ENCODE measurements at regions not wholly inside any gene's neighbourhood (a gene's known extent, or its start where the extent isn't known, plus 50 kb on each side); places are given as distances from the start of the nearest gene placed in this dataset.

- no peak overlapping the region for H2AFZ ChIP-seq (ENCODE audit: low read depth)
- H3K27me3 ChIP-seq (ENCODE audit: insufficient read depth, low read depth) = no peaks in the 10 kb centered on the region
- H3K4me2 ChIP-seq = no peak overlapping the region
- no peaks in the 10 kb centered on the region for H3K36me3 ChIP-seq (ENCODE audit: insufficient read depth)
- H3K4me3 ChIP-seq (IDR thresholded peaks at IDR 0.05; ENCODE audit: insufficient read depth, low read depth, low read length) = no peak overlapping the region
- no peaks in the 10 kb centered on the region for H3K4me1 ChIP-seq (ENCODE audit: low read depth, poor library complexity, severe bottlenecking)
- H3K9ac ChIP-seq = no peak overlapping the region
- H3K79me2 ChIP-seq (ENCODE audit: insufficient read depth, low read depth) = no peaks in the 10 kb centered on the region
- no peak overlapping the region for H3K27ac ChIP-seq
- no peak for TF ChIP-seq CTCF (conservative IDR thresholded peaks at IDR 0.05; ENCODE audit: low read depth, low read length)
- H4K20me1 ChIP-seq (ENCODE audit: insufficient read depth) = no peaks in the 10 kb centered on the region
These were observed 306.7 kb downstream of the GBA3 start for GRCh38 chr4:22999419-22999818.

- no peak overlapping the region for H3K4me3 ChIP-seq (IDR thresholded peaks at IDR 0.05; ENCODE audit: insufficient read depth, low read depth, low read length)
- no peaks in the 10 kb centered on the region for H3K36me3 ChIP-seq (ENCODE audit: insufficient read depth)
- no peak overlapping the region for H3K9ac ChIP-seq
- no peak overlapping the region for H2AFZ ChIP-seq (ENCODE audit: low read depth)
- H3K4me2 ChIP-seq = no peak overlapping the region
- no peaks in the 10 kb centered on the region for H3K4me1 ChIP-seq (ENCODE audit: low read depth, poor library complexity, severe bottlenecking)
- H4K20me1 ChIP-seq (ENCODE audit: insufficient read depth) = no peaks in the 10 kb centered on the region
- H3K27me3 ChIP-seq (ENCODE audit: insufficient read depth, low read depth) = no peaks in the 10 kb centered on the region
- H3K27ac ChIP-seq = no peak overlapping the region
- no peaks in the 10 kb centered on the region for H3K79me2 ChIP-seq (ENCODE audit: insufficient read depth, low read depth)
- TF ChIP-seq CTCF (conservative IDR thresholded peaks at IDR 0.05; ENCODE audit: low read depth, low read length) = no peak
These were observed 304.9 kb downstream of the GBA3 start for GRCh38 chr4:22997358-22998224.

- H3K36me3 ChIP-seq (ENCODE audit: insufficient read depth) = no peaks in the 10 kb centered on the region
These were observed 298.8 kb downstream of the GBA3 start for GRCh38 chr4:22991576-22991975.

GRCh38 chr4:22988526-22988925, 295.8 kb downstream of the GBA3 start:
- H2AFZ ChIP-seq (ENCODE audit: low read depth) = no peak overlapping the region
- H3K27me3 ChIP-seq (ENCODE audit: insufficient read depth, low read depth) = no peaks in the 10 kb centered on the region
- no peak for TF ChIP-seq CTCF (conservative IDR thresholded peaks at IDR 0.05; ENCODE audit: low read depth, low read length)
- no peak overlapping the region for H3K4me2 ChIP-seq
- no peak overlapping the region for H3K9ac ChIP-seq
- H4K20me1 ChIP-seq (ENCODE audit: insufficient read depth) = no peaks in the 10 kb centered on the region
- no peak overlapping the region for H3K27ac ChIP-seq
- H3K79me2 ChIP-seq (ENCODE audit: insufficient read depth, low read depth) = no peaks in the 10 kb centered on the region
- no peak overlapping the region for H3K4me3 ChIP-seq (IDR thresholded peaks at IDR 0.05; ENCODE audit: insufficient read depth, low read depth, low read length)
- no peaks in the 10 kb centered on the region for H3K36me3 ChIP-seq (ENCODE audit: insufficient read depth)
- no peaks in the 10 kb centered on the region for H3K4me1 ChIP-seq (ENCODE audit: low read depth, poor library complexity, severe bottlenecking)

More at GRCh38 chr4:22991576-22991975, 298.8 kb downstream of the GBA3 start:
- Histone ChIP-seq H4K20me1 (ENCODE audit: insufficient read depth) (no peaks in the 10 kb centered on the region), H3K4me3 (IDR thresholded peaks at IDR 0.05; ENCODE audit: insufficient read depth, low read depth, low read length) (no peak overlapping the region), H3K9ac (no peak overlapping the region), H3K27me3 (ENCODE audit: insufficient read depth, low read depth) (no peaks in the 10 kb centered on the region), H3K79me2 (ENCODE audit: insufficient read depth, low read depth) (no peaks in the 10 kb centered on the region), H3K27ac (no peak overlapping the region), H3K4me2 (no peak overlapping the region), H2AFZ (ENCODE audit: low read depth) (no peak overlapping the region), H3K4me1 (ENCODE audit: low read depth, poor library complexity, severe bottlenecking) (no peaks in the 10 kb centered on the region)
- TF ChIP-seq CTCF (conservative IDR thresholded peaks at IDR 0.05; ENCODE audit: low read depth, low read length) = no peak
